Testis (tissue), 2 donors: ENCODE measurements at regions not wholly inside any gene's neighbourhood (a gene's known extent, or its start where the extent isn't known, plus 50 kb on each side); places are given as distances from the start of the nearest gene placed in this dataset.

Experiments used
- DNase-seq: peaks from one replicate; pipeline ENCODE4 v3.0.0-alpha.2; 2019
- H3K27ac ChIP-seq, 2 donors: fragments of 200-600 bp; sonication (generic); one replicate each; pipeline ENCODE4 v1.5.1; 2019
- H3K27me3 ChIP-seq: fragments of 200-600 bp; sonication (generic); one replicate; pipeline ENCODE4 v1.5.1; 2019
- H3K36me3 ChIP-seq: fragments of 200-600 bp; sonication (generic); one replicate; pipeline ENCODE4 v1.5.1; 2017; ENCODE audit warnings: low read depth; ENCODE audit errors: missing control alignments
- H3K4me1 ChIP-seq: fragments of 200-600 bp; sonication (generic); one replicate; pipeline ENCODE4 v1.5.1; 2019
- H3K4me3 ChIP-seq, 2 donors: fragments of 200-600 bp; sonication (generic); one replicate each; pipeline ENCODE4 v1.5.1; 2017 to 2019
- H3K9me3 ChIP-seq: fragments of 200-600 bp; sonication (generic); one replicate; pipeline ENCODE4 v1.5.1; 2017
- POLR2A ChIP-seq: fragments of 450-650 bp; IDR thresholded peaks from one replicate; pipeline ENCODE4 v1.6.1; 2017; ENCODE audit warnings: antibody characterized with exemption, mild to moderate bottlenecking, moderate library complexity
- WGBS, 2 donors: methylation state at CpG; one replicate each; pipeline ENCODE4 v1.1.5; 2018; 5-methylcytosine and 5-hydroxymethylcytosine counted together
- intact Hi-C: fragments of 100-400 bp; cut with DNase I; formaldehyde crosslinking; loops from one replicate; pipeline ENCODE4 v1.15.1; 2023; ENCODE audit warnings: low total_unique reads
- TF ChIP-seq, protein P1 (sequence below), 3 experiments: fragments of 450-650 bp in 2 of 3; fragments of 200-600 bp in 1 of 3; sonication (generic) in 1 of 3; IDR thresholded peaks; one replicate each; pipeline ENCODE4 v1.5.1; 2016 to 2019; ENCODE audit warnings: antibody characterized with exemption in 3 of 3, mild to moderate bottlenecking in 2 of 3, moderate library complexity in 1 of 3

DNA sequence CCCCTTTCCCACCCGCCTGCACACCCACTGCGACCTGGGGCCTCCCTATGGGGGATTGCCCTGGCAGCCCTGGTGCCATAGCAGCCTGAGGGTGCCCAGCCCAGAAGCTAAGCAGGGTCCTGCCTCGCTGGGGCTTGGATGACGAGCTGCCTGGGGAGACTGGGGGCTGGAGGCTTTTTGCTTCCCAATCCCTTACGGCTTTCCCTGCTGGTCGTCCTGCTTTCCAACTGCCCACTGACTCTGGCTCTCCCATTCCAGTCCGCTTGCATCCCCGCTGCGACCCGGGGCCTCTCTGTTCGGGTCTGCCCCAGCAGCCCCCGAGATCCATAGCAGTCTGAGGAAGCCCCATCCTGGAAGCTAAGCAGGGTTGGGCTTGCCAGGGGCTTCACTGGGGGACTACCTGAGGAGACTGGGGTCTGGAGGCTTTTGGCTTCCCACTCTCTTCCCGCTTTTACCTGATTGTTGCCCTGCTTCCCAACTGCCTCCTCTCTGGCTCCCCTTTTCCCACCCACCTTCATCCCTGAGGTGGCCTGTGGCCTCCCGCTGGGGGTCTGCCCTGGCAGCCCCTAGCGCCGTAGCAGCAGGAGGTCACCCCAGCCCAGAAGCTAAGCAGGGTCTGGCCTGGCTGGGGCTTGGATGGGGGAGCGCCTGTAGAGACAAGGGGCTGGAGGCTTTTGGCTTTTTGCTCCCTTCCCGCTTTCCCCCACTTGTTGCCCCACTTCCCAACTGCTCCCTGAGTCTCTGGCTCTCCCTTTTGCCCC is 2292.8 kb downstream of the TP53TG3F start:
- TF ChIP-seq, protein P1, sequence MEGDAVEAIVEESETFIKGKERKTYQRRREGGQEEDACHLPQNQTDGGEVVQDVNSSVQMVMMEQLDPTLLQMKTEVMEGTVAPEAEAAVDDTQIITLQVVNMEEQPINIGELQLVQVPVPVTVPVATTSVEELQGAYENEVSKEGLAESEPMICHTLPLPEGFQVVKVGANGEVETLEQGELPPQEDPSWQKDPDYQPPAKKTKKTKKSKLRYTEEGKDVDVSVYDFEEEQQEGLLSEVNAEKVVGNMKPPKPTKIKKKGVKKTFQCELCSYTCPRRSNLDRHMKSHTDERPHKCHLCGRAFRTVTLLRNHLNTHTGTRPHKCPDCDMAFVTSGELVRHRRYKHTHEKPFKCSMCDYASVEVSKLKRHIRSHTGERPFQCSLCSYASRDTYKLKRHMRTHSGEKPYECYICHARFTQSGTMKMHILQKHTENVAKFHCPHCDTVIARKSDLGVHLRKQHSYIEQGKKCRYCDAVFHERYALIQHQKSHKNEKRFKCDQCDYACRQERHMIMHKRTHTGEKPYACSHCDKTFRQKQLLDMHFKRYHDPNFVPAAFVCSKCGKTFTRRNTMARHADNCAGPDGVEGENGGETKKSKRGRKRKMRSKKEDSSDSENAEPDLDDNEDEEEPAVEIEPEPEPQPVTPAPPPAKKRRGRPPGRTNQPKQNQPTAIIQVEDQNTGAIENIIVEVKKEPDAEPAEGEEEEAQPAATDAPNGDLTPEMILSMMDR (IDR thresholded peaks at IDR 0.05), result no peak
- no peak for TF ChIP-seq POLR2A
- WGBS, 2 donors, result 54 to 70% methylated on average over 18 of the region's 18 CpGs
- Histone ChIP-seq H3K4me1 (no peaks in the 10 kb centered on the region), H3K36me3 (no peaks in the 10 kb centered on the region), H3K4me3 (no peak overlapping the region), H3K27ac (no peak overlapping the region), H3K9me3 (no peaks in the 10 kb centered on the region), H3K27me3 (no peaks in the 10 kb centered on the region)
- intact Hi-C loops, result no loop called here
- DNase-seq, result no peak

DNA sequence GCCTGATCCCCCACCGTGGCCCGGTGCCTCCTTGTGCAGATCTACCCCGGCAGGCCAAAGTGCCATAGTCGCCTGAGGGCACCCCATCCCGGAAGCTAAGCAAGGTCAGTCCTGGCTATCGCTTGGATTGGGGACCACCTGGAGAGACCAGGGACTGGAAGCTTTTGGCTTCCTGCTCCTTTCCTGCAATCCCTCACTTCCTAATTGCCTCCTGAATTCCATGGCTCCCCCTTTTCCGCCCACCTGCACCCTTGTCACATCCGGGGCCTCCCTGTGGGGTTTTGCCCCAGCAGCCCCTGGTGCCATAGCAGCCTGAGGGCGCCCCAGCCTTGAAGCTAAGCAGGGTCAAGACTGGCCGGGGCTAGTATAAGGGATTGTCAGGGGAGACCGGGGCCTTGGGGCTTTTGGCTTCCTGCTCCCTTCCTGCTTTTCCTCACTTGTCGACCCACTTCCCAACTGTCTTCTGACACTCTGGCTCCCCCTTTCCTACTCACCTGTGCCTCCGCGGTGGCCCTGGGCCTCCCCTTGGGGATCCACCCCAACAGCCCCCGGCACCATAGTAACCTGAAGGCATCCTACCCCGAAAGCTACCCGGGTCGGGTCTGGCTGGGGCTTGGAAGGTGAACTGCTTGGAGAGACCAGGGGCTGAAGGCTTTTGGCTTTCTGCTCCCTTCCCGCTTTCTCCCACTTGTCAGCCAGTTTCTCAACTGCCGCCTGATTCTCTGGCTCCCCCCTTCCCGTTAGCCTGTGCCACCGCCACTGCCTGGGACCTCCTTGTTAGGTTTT is 2293.6 kb downstream of the TP53TG3F start:
- intact Hi-C loops, result no loop called here
- Histone ChIP-seq H3K9me3 (no peaks in the 10 kb centered on the region), H3K27ac (no peak overlapping the region), H3K4me1 (no peaks in the 10 kb centered on the region), H3K36me3 (no peaks in the 10 kb centered on the region), H3K27me3 (no peaks in the 10 kb centered on the region), H3K4me3 (no peak overlapping the region)
- WGBS, 2 donors, result 65 to 78% methylated on average over 21 to 22 of the region's 22 CpGs
- TF ChIP-seq, protein P1 (IDR thresholded peaks at IDR 0.05), result no peak
- no peak for TF ChIP-seq POLR2A
- no peak for DNase-seq

DNA sequence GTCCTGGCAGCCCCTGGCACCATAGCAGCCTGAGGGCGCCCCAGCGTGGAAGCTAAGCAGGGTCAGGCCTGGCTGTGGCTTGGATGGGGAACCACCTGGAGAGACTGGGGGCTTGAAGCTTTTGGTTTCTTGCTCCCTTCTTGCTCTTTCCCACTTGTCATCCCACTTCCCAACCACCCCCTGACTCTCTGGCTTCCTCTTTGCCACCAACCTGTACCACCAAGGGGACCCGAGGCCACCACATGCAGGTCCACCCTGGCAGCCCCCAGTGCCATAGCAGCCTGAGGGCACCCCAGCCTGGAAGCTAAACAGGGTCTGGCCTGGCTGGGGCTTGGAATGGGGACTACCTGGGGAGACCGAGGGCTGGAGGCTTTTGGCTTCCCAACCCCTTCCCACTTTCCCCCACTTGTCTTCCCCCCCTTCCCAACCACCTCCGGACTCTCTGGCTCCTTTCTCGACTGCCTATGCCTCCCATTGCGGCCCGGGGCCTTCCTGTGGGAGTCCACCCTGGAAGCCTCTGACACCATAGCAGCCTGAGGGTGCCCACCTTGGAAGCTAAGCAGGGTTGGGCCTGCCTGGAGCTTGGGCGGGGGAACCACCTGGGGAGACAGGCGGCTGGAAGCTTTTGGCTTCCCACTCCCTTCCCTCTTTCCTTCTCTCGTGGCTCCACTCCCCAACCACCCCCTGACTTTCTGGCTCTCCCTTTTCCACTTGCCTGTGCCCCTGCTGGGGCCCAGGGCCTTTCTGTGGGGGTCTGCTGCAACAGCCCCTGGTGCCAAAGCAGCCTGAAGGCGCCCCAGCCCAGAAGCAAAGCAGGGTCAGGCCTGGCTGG is 2294.4 kb downstream of the TP53TG3F start:
- no peak for DNase-seq
- H3K4me3 ChIP-seq, result no peak overlapping the region
- intact Hi-C loops, result no loop called here
- no peaks in the 10 kb centered on the region for H3K4me1 ChIP-seq
- H3K27me3 ChIP-seq, result no peaks in the 10 kb centered on the region
- TF ChIP-seq, protein P1 (IDR thresholded peaks at IDR 0.05), result no peak
- no peak for TF ChIP-seq POLR2A
- H3K27ac ChIP-seq, result no peak overlapping the region
- H3K36me3 ChIP-seq, result no peaks in the 10 kb centered on the region
- H3K9me3 ChIP-seq, result no peaks in the 10 kb centered on the region
- WGBS, 2 donors, result 57 to 66% methylated on average over 12 of the region's 12 CpGs

DNA sequence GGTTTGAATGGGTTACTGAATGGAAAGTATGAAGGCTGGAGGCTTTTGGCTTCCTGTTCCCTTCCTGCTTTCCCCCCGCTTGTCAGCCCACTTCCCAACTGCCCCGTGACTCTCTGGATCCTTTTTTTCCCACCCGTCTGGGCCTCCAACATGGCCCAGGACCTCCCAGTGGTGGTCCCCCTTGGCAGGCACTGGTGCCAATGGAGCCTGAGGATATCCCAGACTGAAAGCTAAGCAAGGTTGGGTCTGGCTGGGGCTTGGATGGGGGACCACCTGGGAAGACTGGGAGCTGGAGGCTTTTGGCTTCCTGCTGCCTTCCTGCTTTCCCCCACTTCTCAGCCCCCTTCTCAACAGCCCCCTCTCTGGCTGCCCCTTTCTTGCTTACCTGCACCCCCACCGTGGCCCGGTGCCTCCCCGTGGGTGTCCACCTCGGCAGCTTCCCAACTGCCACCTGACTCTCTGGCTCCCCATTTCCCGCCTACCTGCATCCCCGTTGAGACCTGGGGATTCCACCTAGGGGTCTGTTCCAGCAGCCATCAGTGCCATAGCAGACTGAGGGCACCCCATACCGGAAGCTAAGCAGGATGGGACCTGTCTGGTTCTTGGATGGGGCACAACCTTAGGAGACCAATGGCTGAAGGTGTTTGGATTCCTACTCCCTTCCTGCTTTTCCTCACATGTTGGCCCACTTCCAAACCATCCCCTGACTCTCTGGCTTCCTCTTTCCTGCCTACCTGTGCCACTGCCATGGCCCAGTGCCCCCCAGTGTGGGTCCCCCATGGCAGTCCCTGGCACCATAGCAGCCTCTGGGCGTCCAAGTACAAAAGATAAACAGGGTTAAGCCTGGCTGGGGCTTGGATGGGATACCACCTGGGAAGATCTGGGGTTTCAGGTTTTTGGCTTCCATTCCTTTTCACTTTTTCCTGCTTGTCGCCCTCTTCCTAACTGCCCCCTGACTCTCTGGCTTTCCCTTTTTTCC is 2295.3 kb downstream of the TP53TG3F start:
- Histone ChIP-seq H3K4me1 (no peaks in the 10 kb centered on the region), H3K4me3 (no peak overlapping the region), H3K27me3 (no peaks in the 10 kb centered on the region), H3K9me3 (no peaks in the 10 kb centered on the region), H3K27ac (no peak overlapping the region), H3K36me3 (no peaks in the 10 kb centered on the region)
- intact Hi-C loops, result no loop called here
- no peak for DNase-seq
- TF ChIP-seq POLR2A, result no peak
- TF ChIP-seq, protein P1 (IDR thresholded peaks at IDR 0.05), result no peak
- 62 to 78% methylated on average over 12 of the region's 12 CpGs for WGBS, 2 donors
